Thoracic aorta (tissue), 2 donors: ENCODE measurements at regions not wholly inside any gene's neighbourhood (a gene's known extent, or its start where the extent isn't known, plus 50 kb on each side); places are given as distances from the start of the nearest gene placed in this dataset.
"Not testable (repeated sequence)": the region's sequence is repeated elsewhere in the genome, so short reads cannot be mapped to it uniquely, and the experiment has no call there.

Experiments used
- ATAC-seq: fragments of 150-250 bp; one replicate; pipeline ENCODE4 v1.8.0; 2017; ENCODE audit warnings: low read depth; ENCODE audit not compliant: insufficient number of reproducible peaks, low FRiP score
- DNase-seq: peaks from one replicate; pipeline ENCODE4 v3.0.0-alpha.2; 2020; ENCODE audit warnings: low spot score
- H3K27ac ChIP-seq, 2 donors: fragments of 200-600 bp; sonication (generic); 1 replicate in 1 of 2; 2 replicates in 1 of 2; pipeline ENCODE4 v1.5.1; 2016; ENCODE audit warnings: mild to moderate bottlenecking in 2 of 2, moderate library complexity in 2 of 2
- H3K27me3 ChIP-seq: fragments of 200-600 bp; sonication (generic); replicated peaks from 2 replicates; pipeline ENCODE4 v1.6.0; 2016; ENCODE audit warnings: mild to moderate bottlenecking; ENCODE audit not compliant: insufficient read depth
- H3K36me3 ChIP-seq: fragments of 200-600 bp; sonication (generic); one replicate; pipeline ENCODE4 v1.5.1; 2016
- H3K4me1 ChIP-seq, 2 donors: fragments of 200-600 bp; sonication (generic); 1 replicate in 1 of 2; 2 replicates in 1 of 2; pipeline versions ENCODE4 v1.5.1 to v1.6.0; 2016; ENCODE audit warnings: low read depth in 2 of 2, mild to moderate bottlenecking in 1 of 2; ENCODE audit not compliant: control insufficient read depth in 1 of 2
- H3K4me3 ChIP-seq: fragments of 200-600 bp; sonication (generic); 2 replicates; pipeline ENCODE4 v1.5.1; 2016; ENCODE audit warnings: mild to moderate bottlenecking
- H3K9me3 ChIP-seq: fragments of 200-600 bp; sonication (generic); 2 replicates; pipeline ENCODE4 v1.5.1; 2016
- CTCF ChIP-seq: fragments of 200-600 bp; sonication (generic); IDR thresholded peaks from one replicate; pipeline ENCODE4 v1.5.1; 2019; ENCODE audit warnings: antibody characterized with exemption

- no peaks in the 10 kb centered on the region for H3K9me3 ChIP-seq
- no peak for TF ChIP-seq CTCF
- ATAC-seq, result no peak
- DNase-seq, result no peak
- H3K4me1 ChIP-seq, result no peaks in the 10 kb centered on the region
- no peaks in the 10 kb centered on the region for H3K27me3 ChIP-seq
- no peak overlapping the region for H3K27ac ChIP-seq
- no peaks in the 10 kb centered on the region for H3K36me3 ChIP-seq
- no peak overlapping the region for H3K4me3 ChIP-seq
Measured at GRCh38 chrX:124455966-124456365, 109.6 kb downstream of the SH2D1A start.

- not testable (repeated sequence) for H3K36me3 ChIP-seq, H3K27ac ChIP-seq, H3K4me1 ChIP-seq, H3K4me3 ChIP-seq, H3K27me3 ChIP-seq, DNase-seq, H3K9me3 ChIP-seq, ATAC-seq
Measured at GRCh38 chrX:124459851-124460250, 113.5 kb downstream of the SH2D1A start.

- Histone ChIP-seq H3K27me3 (no peaks in the 10 kb centered on the region), H3K36me3 (no peaks in the 10 kb centered on the region), H3K27ac (no peak overlapping the region), H3K4me1 (no peaks in the 10 kb centered on the region), H3K9me3 (no peaks in the 10 kb centered on the region), H3K4me3 (no peak overlapping the region)
- no peak for TF ChIP-seq CTCF
- DNase-seq (no peak), ATAC-seq (no peak)
Measured at GRCh38 chrX:124462931-124463330, 116.6 kb downstream of the SH2D1A start.

GRCh38 chrX:124467202-124467601 lies 120.8 kb downstream of the SH2D1A start:
- Histone ChIP-seq H3K4me3 (no peak overlapping the region), H3K4me1 (no peaks in the 10 kb centered on the region), H3K27me3 (no peaks in the 10 kb centered on the region), H3K27ac (no peak overlapping the region), H3K9me3 (no peaks in the 10 kb centered on the region), H3K36me3 (no peaks in the 10 kb centered on the region)
- no peak for ATAC-seq
- TF ChIP-seq CTCF, result no peak
- DNase-seq, result no peak

- Histone ChIP-seq H3K27me3 (no peaks in the 10 kb centered on the region), H3K27ac (no peak overlapping the region), H3K9me3 (no peaks in the 10 kb centered on the region), H3K4me3 (no peak overlapping the region), H3K4me1 (no peaks in the 10 kb centered on the region), H3K36me3 (no peaks in the 10 kb centered on the region)
- TF ChIP-seq CTCF, result no peak
- DNase-seq (no peak), ATAC-seq (no peak)
Measured at GRCh38 chrX:124475358-124475757, 129.0 kb downstream of the SH2D1A start.

GRCh38 chrX:124476562-124476961 lies 130.2 kb downstream of the SH2D1A start:
- Histone ChIP-seq H3K9me3 (no peaks in the 10 kb centered on the region), H3K4me1 (no peaks in the 10 kb centered on the region), H3K27me3 (no peaks in the 10 kb centered on the region), H3K4me3 (no peak overlapping the region), H3K27ac (no peak overlapping the region), H3K36me3 (no peaks in the 10 kb centered on the region)
- ATAC-seq (no peak), DNase-seq (no peak)
- TF ChIP-seq CTCF, result no peak
